ENCODE measurements at regions not wholly inside any gene's neighbourhood (a gene's known extent, or its start where the extent isn't known, plus 50 kb on each side); places are given as distances from the start of the nearest gene placed in this dataset.

DNA sequence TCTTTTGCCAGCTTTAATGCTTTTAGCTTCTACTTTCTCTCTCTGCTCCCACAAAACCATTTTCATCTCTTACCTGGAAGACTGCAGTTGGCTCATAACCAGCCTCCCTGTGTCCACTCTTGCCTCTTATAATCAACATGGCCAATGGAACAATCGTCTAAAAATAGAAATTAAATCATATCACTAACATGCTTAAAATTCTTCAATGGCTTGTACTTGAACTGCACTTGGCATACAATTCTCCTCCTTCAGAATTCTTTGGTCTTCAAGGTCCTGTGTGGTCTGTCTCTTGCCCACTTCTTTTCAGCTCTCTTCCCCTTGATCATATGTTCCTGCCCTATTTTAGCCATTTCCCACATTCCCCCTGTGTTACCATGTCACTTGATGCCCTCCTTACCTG lies 342.2 kb downstream of the ATP23 start:
- TF ChIP-seq, protein P1, sequence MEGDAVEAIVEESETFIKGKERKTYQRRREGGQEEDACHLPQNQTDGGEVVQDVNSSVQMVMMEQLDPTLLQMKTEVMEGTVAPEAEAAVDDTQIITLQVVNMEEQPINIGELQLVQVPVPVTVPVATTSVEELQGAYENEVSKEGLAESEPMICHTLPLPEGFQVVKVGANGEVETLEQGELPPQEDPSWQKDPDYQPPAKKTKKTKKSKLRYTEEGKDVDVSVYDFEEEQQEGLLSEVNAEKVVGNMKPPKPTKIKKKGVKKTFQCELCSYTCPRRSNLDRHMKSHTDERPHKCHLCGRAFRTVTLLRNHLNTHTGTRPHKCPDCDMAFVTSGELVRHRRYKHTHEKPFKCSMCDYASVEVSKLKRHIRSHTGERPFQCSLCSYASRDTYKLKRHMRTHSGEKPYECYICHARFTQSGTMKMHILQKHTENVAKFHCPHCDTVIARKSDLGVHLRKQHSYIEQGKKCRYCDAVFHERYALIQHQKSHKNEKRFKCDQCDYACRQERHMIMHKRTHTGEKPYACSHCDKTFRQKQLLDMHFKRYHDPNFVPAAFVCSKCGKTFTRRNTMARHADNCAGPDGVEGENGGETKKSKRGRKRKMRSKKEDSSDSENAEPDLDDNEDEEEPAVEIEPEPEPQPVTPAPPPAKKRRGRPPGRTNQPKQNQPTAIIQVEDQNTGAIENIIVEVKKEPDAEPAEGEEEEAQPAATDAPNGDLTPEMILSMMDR (IDR thresholded peaks at IDR 0.05): no peak
- TF ChIP-seq POLR2AphosphoS5 (IDR thresholded peaks at IDR 0.05; ENCODE audit: low read depth, low read length): no peak
- TF ChIP-seq, protein P2, sequence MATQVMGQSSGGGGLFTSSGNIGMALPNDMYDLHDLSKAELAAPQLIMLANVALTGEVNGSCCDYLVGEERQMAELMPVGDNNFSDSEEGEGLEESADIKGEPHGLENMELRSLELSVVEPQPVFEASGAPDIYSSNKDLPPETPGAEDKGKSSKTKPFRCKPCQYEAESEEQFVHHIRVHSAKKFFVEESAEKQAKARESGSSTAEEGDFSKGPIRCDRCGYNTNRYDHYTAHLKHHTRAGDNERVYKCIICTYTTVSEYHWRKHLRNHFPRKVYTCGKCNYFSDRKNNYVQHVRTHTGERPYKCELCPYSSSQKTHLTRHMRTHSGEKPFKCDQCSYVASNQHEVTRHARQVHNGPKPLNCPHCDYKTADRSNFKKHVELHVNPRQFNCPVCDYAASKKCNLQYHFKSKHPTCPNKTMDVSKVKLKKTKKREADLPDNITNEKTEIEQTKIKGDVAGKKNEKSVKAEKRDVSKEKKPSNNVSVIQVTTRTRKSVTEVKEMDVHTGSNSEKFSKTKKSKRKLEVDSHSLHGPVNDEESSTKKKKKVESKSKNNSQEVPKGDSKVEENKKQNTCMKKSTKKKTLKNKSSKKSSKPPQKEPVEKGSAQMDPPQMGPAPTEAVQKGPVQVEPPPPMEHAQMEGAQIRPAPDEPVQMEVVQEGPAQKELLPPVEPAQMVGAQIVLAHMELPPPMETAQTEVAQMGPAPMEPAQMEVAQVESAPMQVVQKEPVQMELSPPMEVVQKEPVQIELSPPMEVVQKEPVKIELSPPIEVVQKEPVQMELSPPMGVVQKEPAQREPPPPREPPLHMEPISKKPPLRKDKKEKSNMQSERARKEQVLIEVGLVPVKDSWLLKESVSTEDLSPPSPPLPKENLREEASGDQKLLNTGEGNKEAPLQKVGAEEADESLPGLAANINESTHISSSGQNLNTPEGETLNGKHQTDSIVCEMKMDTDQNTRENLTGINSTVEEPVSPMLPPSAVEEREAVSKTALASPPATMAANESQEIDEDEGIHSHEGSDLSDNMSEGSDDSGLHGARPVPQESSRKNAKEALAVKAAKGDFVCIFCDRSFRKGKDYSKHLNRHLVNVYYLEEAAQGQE (IDR thresholded peaks at IDR 0.05; ENCODE audit: insufficient read depth in 1 of 2, low read depth in 2 of 2, low read length in 1 of 2): no peak

All from Panc1 (cell line).